Vagina (tissue), 2 donors: ENCODE measurements at regions not wholly inside any gene's neighbourhood (a gene's known extent, or its start where the extent isn't known, plus 50 kb on each side); places are given as distances from the start of the nearest gene placed in this dataset.

Experiments
- POLR2AphosphoS5 ChIP-seq, 2 donors: sonication (generic); formaldehyde crosslinking; IDR thresholded peaks; one replicate each; pipeline ENCODE4 v1.9.0; 2017; ENCODE audit warnings: antibody characterized with exemption in 2 of 2, mild to moderate bottlenecking in 2 of 2, low read depth in 1 of 2; ENCODE audit not compliant: insufficient read depth in 1 of 2
- TF ChIP-seq, protein P1 (sequence below), 3 experiments: fragments of 450-650 bp in 2 of 3; fragments of 200-600 bp in 1 of 3; sonication (generic) in 1 of 3; IDR thresholded peaks; one replicate each; pipeline ENCODE4 v1.5.1; 2017 to 2019; ENCODE audit warnings: antibody characterized with exemption in 3 of 3, mild to moderate bottlenecking in 2 of 3, moderate library complexity in 2 of 3

- TF ChIP-seq, protein P1, sequence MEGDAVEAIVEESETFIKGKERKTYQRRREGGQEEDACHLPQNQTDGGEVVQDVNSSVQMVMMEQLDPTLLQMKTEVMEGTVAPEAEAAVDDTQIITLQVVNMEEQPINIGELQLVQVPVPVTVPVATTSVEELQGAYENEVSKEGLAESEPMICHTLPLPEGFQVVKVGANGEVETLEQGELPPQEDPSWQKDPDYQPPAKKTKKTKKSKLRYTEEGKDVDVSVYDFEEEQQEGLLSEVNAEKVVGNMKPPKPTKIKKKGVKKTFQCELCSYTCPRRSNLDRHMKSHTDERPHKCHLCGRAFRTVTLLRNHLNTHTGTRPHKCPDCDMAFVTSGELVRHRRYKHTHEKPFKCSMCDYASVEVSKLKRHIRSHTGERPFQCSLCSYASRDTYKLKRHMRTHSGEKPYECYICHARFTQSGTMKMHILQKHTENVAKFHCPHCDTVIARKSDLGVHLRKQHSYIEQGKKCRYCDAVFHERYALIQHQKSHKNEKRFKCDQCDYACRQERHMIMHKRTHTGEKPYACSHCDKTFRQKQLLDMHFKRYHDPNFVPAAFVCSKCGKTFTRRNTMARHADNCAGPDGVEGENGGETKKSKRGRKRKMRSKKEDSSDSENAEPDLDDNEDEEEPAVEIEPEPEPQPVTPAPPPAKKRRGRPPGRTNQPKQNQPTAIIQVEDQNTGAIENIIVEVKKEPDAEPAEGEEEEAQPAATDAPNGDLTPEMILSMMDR (IDR thresholded peaks at IDR 0.05) = no peak
- TF ChIP-seq POLR2AphosphoS5 (IDR thresholded peaks at IDR 0.05; ENCODE audit: insufficient read depth in 1 of 2, low read depth in 1 of 2) = no peak
These were observed 184.5 kb upstream of the VRK2 start for GRCh38 chr2:57862153-57862552.
